ENCODE measurements at regions not wholly inside any gene's neighbourhood (a gene's known extent, or its start where the extent isn't known, plus 50 kb on each side); places are given as distances from the start of the nearest gene placed in this dataset.

DNA sequence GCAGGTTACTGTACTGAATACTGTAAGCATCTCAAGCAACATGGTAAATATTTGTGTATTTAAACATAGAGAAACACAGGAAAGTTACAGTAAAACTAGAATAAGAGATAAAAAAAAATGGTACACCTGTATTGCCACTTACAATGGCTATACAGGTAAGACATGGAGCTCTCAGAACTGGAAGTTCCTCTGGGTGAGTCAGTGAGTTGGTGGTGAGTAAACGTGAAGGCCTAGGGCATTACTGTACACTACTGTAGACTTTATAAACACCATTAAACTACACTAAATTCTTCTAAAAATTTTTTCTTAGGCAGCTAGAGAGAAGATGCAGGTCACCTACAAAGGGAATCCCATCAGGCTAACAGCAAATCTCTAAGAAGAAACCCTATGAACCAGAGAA, 872.9 kb downstream of the TAF11L14 start:
- TF ChIP-seq POLR2A (IDR thresholded peaks at IDR 0.05): no peak
- TF ChIP-seq, protein P1, sequence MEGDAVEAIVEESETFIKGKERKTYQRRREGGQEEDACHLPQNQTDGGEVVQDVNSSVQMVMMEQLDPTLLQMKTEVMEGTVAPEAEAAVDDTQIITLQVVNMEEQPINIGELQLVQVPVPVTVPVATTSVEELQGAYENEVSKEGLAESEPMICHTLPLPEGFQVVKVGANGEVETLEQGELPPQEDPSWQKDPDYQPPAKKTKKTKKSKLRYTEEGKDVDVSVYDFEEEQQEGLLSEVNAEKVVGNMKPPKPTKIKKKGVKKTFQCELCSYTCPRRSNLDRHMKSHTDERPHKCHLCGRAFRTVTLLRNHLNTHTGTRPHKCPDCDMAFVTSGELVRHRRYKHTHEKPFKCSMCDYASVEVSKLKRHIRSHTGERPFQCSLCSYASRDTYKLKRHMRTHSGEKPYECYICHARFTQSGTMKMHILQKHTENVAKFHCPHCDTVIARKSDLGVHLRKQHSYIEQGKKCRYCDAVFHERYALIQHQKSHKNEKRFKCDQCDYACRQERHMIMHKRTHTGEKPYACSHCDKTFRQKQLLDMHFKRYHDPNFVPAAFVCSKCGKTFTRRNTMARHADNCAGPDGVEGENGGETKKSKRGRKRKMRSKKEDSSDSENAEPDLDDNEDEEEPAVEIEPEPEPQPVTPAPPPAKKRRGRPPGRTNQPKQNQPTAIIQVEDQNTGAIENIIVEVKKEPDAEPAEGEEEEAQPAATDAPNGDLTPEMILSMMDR (IDR thresholded peaks at IDR 0.05): no peak

Data from breast epithelium (tissue), 3 donors.